Left ventricle myocardium inferior (tissue), 1 donor: ENCODE measurements at regions not wholly inside any gene's neighbourhood (a gene's known extent, or its start where the extent isn't known, plus 50 kb on each side); places are given as distances from the start of the nearest gene placed in this dataset.

Source experiments
- DNase-seq: peaks from one replicate; pipeline ENCODE4 v3.0.0-alpha.2; 2020
- H3K27ac ChIP-seq: fragments of 200-600 bp; replicated peaks from 2 replicates; pipeline ENCODE4 v1.8.0; 2021
- H3K27me3 ChIP-seq: fragments of 200-600 bp; 2 replicates; pipeline ENCODE4 v1.8.0; 2021; ENCODE audit warnings: low read depth
- H3K36me3 ChIP-seq: fragments of 200-600 bp; 2 replicates; pipeline ENCODE4 v1.8.0; 2021
- H3K4me1 ChIP-seq: fragments of 200-600 bp; 2 replicates; pipeline ENCODE4 v1.8.0; 2021
- H3K4me3 ChIP-seq: fragments of 200-600 bp; 2 replicates; pipeline ENCODE4 v1.8.0; 2021; ENCODE audit warnings: mild to moderate bottlenecking, moderate library complexity
- H3K9me3 ChIP-seq: fragments of 200-600 bp; replicated peaks from 2 replicates; pipeline ENCODE4 v1.8.0; 2021
- CTCF ChIP-seq: fragments of 200-600 bp; IDR thresholded peaks from 2 replicates; pipeline ENCODE4 v1.8.0; 2021; ENCODE audit warnings: antibody characterized with exemption, mild to moderate bottlenecking, borderline replicate concordance
- intact Hi-C: fragments of 100-400 bp; cut with micrococcal nuclease; formaldehyde crosslinking; loops from one replicate; pipeline ENCODE4 v1.11.0; 2022
- donor health status: DM: no; HTN: yes; CAD: no; lungs with severe emphysema.

GRCh38 chrX:13420545-13421183 lies 100.8 kb upstream of the ATXN3L start:
- H3K4me3 ChIP-seq, result no peak overlapping the region
- H3K27ac ChIP-seq, result no peak overlapping the region
- no peaks in the 10 kb centered on the region for H3K27me3 ChIP-seq
- no peaks in the 10 kb centered on the region for H3K36me3 ChIP-seq
- H3K9me3 ChIP-seq, result no peaks in the 10 kb centered on the region
- H3K4me1 ChIP-seq, result no peaks in the 10 kb centered on the region
- intact Hi-C loops, result no loop called here
- DNase-seq, result no peak
- TF ChIP-seq CTCF, result no peak

GRCh38 chrX:13419918-13420317 lies 100.1 kb upstream of the ATXN3L start:
- Histone ChIP-seq H3K36me3 (no peaks in the 10 kb centered on the region), H3K27me3 (no peaks in the 10 kb centered on the region), H3K4me3 (no peak overlapping the region), H3K27ac (no peak overlapping the region), H3K4me1 (no peaks in the 10 kb centered on the region), H3K9me3 (no peaks in the 10 kb centered on the region)
- no peak for DNase-seq
- intact Hi-C loops, result no loop called here
- TF ChIP-seq CTCF, result no peak

- no peak overlapping the region for H3K4me3 ChIP-seq
- no peaks in the 10 kb centered on the region for H3K36me3 ChIP-seq
- intact Hi-C loops, result no loop called here
- TF ChIP-seq CTCF, result no peak
- H3K27ac ChIP-seq, result no peak overlapping the region
- no peak for DNase-seq
- no peaks in the 10 kb centered on the region for H3K27me3 ChIP-seq
- no peaks in the 10 kb centered on the region for H3K4me1 ChIP-seq
- no peaks in the 10 kb centered on the region for H3K9me3 ChIP-seq
Measured at GRCh38 chrX:13419276-13419675, 99.4 kb upstream of the ATXN3L start.

- DNase-seq, result no peak
- H3K27me3 ChIP-seq, result no peaks in the 10 kb centered on the region
- TF ChIP-seq CTCF, result no peak
- H3K9me3 ChIP-seq, result no peaks in the 10 kb centered on the region
- intact Hi-C loops, result no loop called here
- H3K4me1 ChIP-seq, result no peaks in the 10 kb centered on the region
- H3K36me3 ChIP-seq, result no peaks in the 10 kb centered on the region
- H3K4me3 ChIP-seq, result no peak overlapping the region
- no peak overlapping the region for H3K27ac ChIP-seq
Measured at GRCh38 chrX:13418126-13419097, 98.6 kb upstream of the ATXN3L start.

- DNase-seq, result no peak
- no peaks in the 10 kb centered on the region for H3K27me3 ChIP-seq
- no peaks in the 10 kb centered on the region for H3K36me3 ChIP-seq
- TF ChIP-seq CTCF, result no peak
- no peaks in the 10 kb centered on the region for H3K9me3 ChIP-seq
- no peak overlapping the region for H3K27ac ChIP-seq
- intact Hi-C loops, result no loop called here
- no peak overlapping the region for H3K4me3 ChIP-seq
- H3K4me1 ChIP-seq, result no peaks in the 10 kb centered on the region
Measured at GRCh38 chrX:13415509-13415908, 95.7 kb upstream of the ATXN3L start.
